ENCODE measurements at regions not wholly inside any gene's neighbourhood (a gene's known extent, or its start where the extent isn't known, plus 50 kb on each side); places are given as distances from the start of the nearest gene placed in this dataset.
"Not testable (repeated sequence)": the region's sequence is repeated elsewhere in the genome, so short reads cannot be mapped to it uniquely, and the experiment has no call there.

GRCh38 chr6:90458353-90459224, 128.3 kb downstream of the MAP3K7 start:
- H3K4me1 ChIP-seq = peaks cover 3% of the 10 kb centered on the region
- no peaks in the 10 kb centered on the region for H3K9me3 ChIP-seq (replicated peaks)
- no peaks in the 10 kb centered on the region for H3K27me3 ChIP-seq (ENCODE audit: low read depth)
- no peak for DNase-seq
- H3K27ac ChIP-seq (replicated peaks) = no peak overlapping the region
- intact Hi-C loops (cut with micrococcal nuclease) = no loop called here
- no peak for TF ChIP-seq CTCF (IDR thresholded peaks at IDR 0.05; ENCODE audit: borderline replicate concordance)
- H3K4me3 ChIP-seq = peak overlapping the region; percentile 47
- no peaks in the 10 kb centered on the region for H3K36me3 ChIP-seq

GRCh38 chr6:90457867-90458259, 129.0 kb downstream of the MAP3K7 start:
- no peak for TF ChIP-seq CTCF (IDR thresholded peaks at IDR 0.05; ENCODE audit: borderline replicate concordance)
- DNase-seq = no peak
- no peaks in the 10 kb centered on the region for H3K36me3 ChIP-seq
- no peaks in the 10 kb centered on the region for H3K9me3 ChIP-seq (replicated peaks)
- intact Hi-C loops (cut with micrococcal nuclease) = no loop called here
- H3K27ac ChIP-seq (replicated peaks) = no peak overlapping the region
- no peaks in the 10 kb centered on the region for H3K27me3 ChIP-seq (ENCODE audit: low read depth)
- no peak overlapping the region for H3K4me3 ChIP-seq
- H3K4me1 ChIP-seq = peaks cover 3% of the 10 kb centered on the region

GRCh38 chr6:90456997-90457866, 129.6 kb downstream of the MAP3K7 start:
- H3K27ac ChIP-seq (replicated peaks); H3K4me3 ChIP-seq; H3K36me3 ChIP-seq; intact Hi-C loops (cut with micrococcal nuclease); DNase-seq; H3K27me3 ChIP-seq (ENCODE audit: low read depth); H3K9me3 ChIP-seq (replicated peaks); H3K4me1 ChIP-seq: not testable (repeated sequence)

GRCh38 chr6:90456001-90456400, 130.9 kb downstream of the MAP3K7 start:
- no peak for TF ChIP-seq CTCF (IDR thresholded peaks at IDR 0.05; ENCODE audit: borderline replicate concordance)
- no peak overlapping the region for H3K27ac ChIP-seq (replicated peaks)
- H3K27me3 ChIP-seq (ENCODE audit: low read depth) = no peaks in the 10 kb centered on the region
- H3K4me1 ChIP-seq = peaks cover 3% of the 10 kb centered on the region
- no peak for DNase-seq
- no peak overlapping the region for H3K4me3 ChIP-seq
- intact Hi-C loops (cut with micrococcal nuclease) = no loop called here
- no peaks in the 10 kb centered on the region for H3K36me3 ChIP-seq
- H3K9me3 ChIP-seq (replicated peaks) = no peaks in the 10 kb centered on the region

GRCh38 chr6:90454836-90455427, 131.9 kb downstream of the MAP3K7 start:
- peaks cover 3% of the 10 kb centered on the region for H3K4me1 ChIP-seq

More at GRCh38 chr6:90454836-90455427, 131.9 kb downstream of the MAP3K7 start:
- Histone ChIP-seq H3K4me3 (no peak overlapping the region), H3K27ac (replicated peaks) (no peak overlapping the region), H3K27me3 (ENCODE audit: low read depth) (no peaks in the 10 kb centered on the region), H3K36me3 (no peaks in the 10 kb centered on the region), H3K9me3 (replicated peaks) (no peaks in the 10 kb centered on the region)
- DNase-seq = no peak
- no peak for TF ChIP-seq CTCF (IDR thresholded peaks at IDR 0.05; ENCODE audit: borderline replicate concordance)
- intact Hi-C loops (cut with micrococcal nuclease) = no loop called here
